Ectodermal cell (in vitro differentiated cells): ENCODE measurements at regions not wholly inside any gene's neighbourhood (a gene's known extent, or its start where the extent isn't known, plus 50 kb on each side); places are given as distances from the start of the nearest gene placed in this dataset.

Experiments used
- H3K27ac ChIP-seq: 2 replicates; pipeline ENCODE4 v1.7.0; 2013; ENCODE audit warnings: mild to moderate bottlenecking, low read depth, low read length; ENCODE audit not compliant: insufficient read depth, poor library complexity, severe bottlenecking
- H3K27me3 ChIP-seq: 2 replicates; pipeline ENCODE4 v1.7.0; 2013; ENCODE audit warnings: mild to moderate bottlenecking, low read length; ENCODE audit not compliant: insufficient read depth, control insufficient read depth, poor library complexity, severe bottlenecking
- H3K36me3 ChIP-seq: one replicate; pipeline ENCODE4 v1.7.0; 2013; ENCODE audit warnings: low read length; ENCODE audit not compliant: control insufficient read depth, insufficient read depth
- H3K4me1 ChIP-seq: one replicate; pipeline ENCODE4 v1.7.0; 2013; ENCODE audit warnings: low read length; ENCODE audit not compliant: control insufficient read depth, insufficient read depth
- H3K4me3 ChIP-seq: 2 replicates; pipeline ENCODE4 v1.7.0; 2013; ENCODE audit warnings: low read depth, low read length, control low read depth; ENCODE audit not compliant: insufficient read depth
- H3K9me3 ChIP-seq: 2 replicates; pipeline ENCODE4 v1.7.0; 2013; ENCODE audit warnings: mild to moderate bottlenecking, low read length, moderate library complexity; ENCODE audit not compliant: control insufficient read depth
- WGBS, 2 experiments: methylation state at CpG; one replicate each; pipeline ENCODE4 v1.1.7; 2013; ENCODE audit warnings: missing lambda C conversion rate in 2 of 2; 5-methylcytosine and 5-hydroxymethylcytosine counted together

GRCh38 chrX:36640232-36640631, 367.9 kb upstream of the FAM47C start:
- H3K4me1 ChIP-seq, result no peaks in the 10 kb centered on the region
- no peaks in the 10 kb centered on the region for H3K27me3 ChIP-seq
- no peaks in the 10 kb centered on the region for H3K9me3 ChIP-seq
- H3K4me3 ChIP-seq, result no peak overlapping the region
- WGBS, 2 experiments, result 62 to 75% methylated on average over 3 to 4 of the region's 4 CpGs
- H3K36me3 ChIP-seq, result no peaks in the 10 kb centered on the region
- no peak overlapping the region for H3K27ac ChIP-seq

DNA sequence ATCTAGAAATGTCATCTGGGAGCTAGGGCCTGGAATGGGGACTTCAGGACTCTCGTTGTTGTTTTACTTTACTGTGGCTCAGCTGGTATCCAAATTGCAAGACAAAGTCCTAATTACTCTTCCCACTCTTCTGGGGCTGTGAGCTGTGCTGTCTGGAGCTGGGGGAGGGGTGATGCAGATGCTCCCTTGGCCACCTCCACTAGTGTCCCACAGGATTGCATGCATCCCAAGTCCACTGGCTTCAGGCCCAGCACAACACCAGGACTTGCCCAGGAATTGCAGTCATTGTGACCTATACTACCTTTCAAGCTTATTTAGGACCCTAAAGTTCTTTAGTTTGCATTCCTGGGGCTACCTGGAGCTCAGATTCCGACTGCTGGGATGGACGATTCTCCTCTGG, 366.1 kb upstream of the FAM47C start:
- Histone ChIP-seq H3K4me1 (no peaks in the 10 kb centered on the region), H3K27me3 (no peaks in the 10 kb centered on the region), H3K27ac (no peak overlapping the region), H3K9me3 (no peaks in the 10 kb centered on the region), H3K4me3 (no peak overlapping the region), H3K36me3 (no peaks in the 10 kb centered on the region)
- 79 to 100% methylated on average over 2 to 3 of the region's 3 CpGs for WGBS, 2 experiments

DNA sequence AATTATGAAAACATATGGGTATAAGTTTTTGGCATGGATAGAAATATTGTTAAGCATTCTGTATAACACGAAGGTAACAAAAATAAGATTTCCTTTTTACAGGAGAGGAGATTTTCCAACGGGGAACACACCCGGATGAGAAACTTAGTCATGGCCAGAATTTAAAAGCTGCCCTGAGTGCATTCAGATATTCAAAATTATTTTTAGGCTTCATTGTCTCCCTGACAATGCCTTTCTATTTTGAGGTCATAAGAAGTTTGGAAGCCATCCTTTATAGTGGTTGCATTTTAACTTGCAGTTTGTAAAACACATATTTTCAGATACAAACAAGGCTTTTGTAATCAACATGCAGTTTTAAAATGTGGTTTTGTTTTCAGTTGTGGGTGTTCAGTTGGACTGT, 357.5 kb upstream of the FAM47C start:
- 83% methylated on average over 1 of the region's 3 CpGs; no CpG with 5 or more reads in 1 of the 2 experiments for WGBS, 2 experiments
- Histone ChIP-seq H3K9me3 (no peaks in the 10 kb centered on the region), H3K4me1 (no peaks in the 10 kb centered on the region)

GRCh38 chrX:36683507-36683906, 324.7 kb upstream of the FAM47C start:
- Histone ChIP-seq H3K36me3 (no peaks in the 10 kb centered on the region), H3K4me1 (no peaks in the 10 kb centered on the region), H3K27me3 (no peaks in the 10 kb centered on the region), H3K9me3 (no peaks in the 10 kb centered on the region), H3K27ac (no peak overlapping the region), H3K4me3 (no peak overlapping the region)
- whole genome bisulfite sequencing, 2 experiments, result 100% methylated on average over 1 of the region's 1 CpG

More for the DNA sequence above, 357.5 kb upstream of the FAM47C start:
- Histone ChIP-seq H3K27ac (no peak overlapping the region), H3K27me3 (no peaks in the 10 kb centered on the region), H3K36me3 (no peaks in the 10 kb centered on the region), H3K4me3 (no peak overlapping the region)

GRCh38 chrX:36684053-36684452, 324.1 kb upstream of the FAM47C start:
- no peaks in the 10 kb centered on the region for H3K36me3 ChIP-seq
- H3K9me3 ChIP-seq, result no peaks in the 10 kb centered on the region
- H3K4me3 ChIP-seq, result no peak overlapping the region
- no peaks in the 10 kb centered on the region for H3K27me3 ChIP-seq
- H3K27ac ChIP-seq, result no peak overlapping the region
- no peaks in the 10 kb centered on the region for H3K4me1 ChIP-seq

- Histone ChIP-seq H3K4me3 (no peak overlapping the region), H3K36me3 (no peaks in the 10 kb centered on the region), H3K4me1 (no peaks in the 10 kb centered on the region), H3K9me3 (no peaks in the 10 kb centered on the region), H3K27ac (no peak overlapping the region), H3K27me3 (no peaks in the 10 kb centered on the region)
- WGBS, 2 experiments, result 94 to 98% methylated on average over 3 of the region's 3 CpGs
These were observed 286.2 kb upstream of the FAM47C start for GRCh38 chrX:36721990-36722389.

GRCh38 chrX:36753602-36754001, 254.6 kb upstream of the FAM47C start:
- no peaks in the 10 kb centered on the region for H3K36me3 ChIP-seq
- no peaks in the 10 kb centered on the region for H3K4me1 ChIP-seq
- no peak overlapping the region for H3K27ac ChIP-seq
- no peaks in the 10 kb centered on the region for H3K9me3 ChIP-seq
- WGBS, 2 experiments, result 92 to 95% methylated on average over 2 of the region's 2 CpGs
- no peak overlapping the region for H3K4me3 ChIP-seq
- H3K27me3 ChIP-seq, result no peaks in the 10 kb centered on the region

GRCh38 chrX:36787752-36788151, 220.4 kb upstream of the FAM47C start:
- Histone ChIP-seq H3K4me1 (no peaks in the 10 kb centered on the region), H3K27ac (no peak overlapping the region), H3K9me3 (no peaks in the 10 kb centered on the region), H3K27me3 (no peaks in the 10 kb centered on the region), H3K36me3 (no peaks in the 10 kb centered on the region), H3K4me3 (no peak overlapping the region)
- 98 to 100% methylated on average over 1 to 2 of the region's 2 CpGs for WGBS, 2 experiments

DNA sequence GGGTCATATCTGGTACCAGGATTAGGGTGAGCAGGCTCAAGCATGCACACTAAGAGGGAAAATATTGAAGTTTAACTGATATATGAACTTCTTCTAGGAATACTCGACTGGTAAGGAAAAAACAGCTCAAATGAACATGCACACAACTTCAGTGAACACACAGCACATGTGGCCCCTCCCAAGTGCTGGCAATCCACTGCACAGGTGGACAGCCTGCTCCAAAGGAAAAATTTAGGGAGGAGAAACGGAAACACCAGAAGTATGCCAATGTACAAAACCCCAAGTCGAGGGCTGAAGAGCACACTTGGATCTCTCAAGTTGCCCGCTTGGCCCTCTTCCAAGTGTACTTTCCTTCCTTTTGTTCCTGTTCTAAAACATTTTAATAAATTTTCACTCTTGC, 205.0 kb upstream of the FAM47C start:
- no peaks in the 10 kb centered on the region for H3K9me3 ChIP-seq
- no peaks in the 10 kb centered on the region for H3K27me3 ChIP-seq
- no peak overlapping the region for H3K4me3 ChIP-seq
- H3K27ac ChIP-seq, result no peak overlapping the region
- WGBS, 2 experiments, result 93 to 94% methylated on average over 3 to 4 of the region's 4 CpGs
- no peaks in the 10 kb centered on the region for H3K36me3 ChIP-seq
- no peaks in the 10 kb centered on the region for H3K4me1 ChIP-seq

DNA sequence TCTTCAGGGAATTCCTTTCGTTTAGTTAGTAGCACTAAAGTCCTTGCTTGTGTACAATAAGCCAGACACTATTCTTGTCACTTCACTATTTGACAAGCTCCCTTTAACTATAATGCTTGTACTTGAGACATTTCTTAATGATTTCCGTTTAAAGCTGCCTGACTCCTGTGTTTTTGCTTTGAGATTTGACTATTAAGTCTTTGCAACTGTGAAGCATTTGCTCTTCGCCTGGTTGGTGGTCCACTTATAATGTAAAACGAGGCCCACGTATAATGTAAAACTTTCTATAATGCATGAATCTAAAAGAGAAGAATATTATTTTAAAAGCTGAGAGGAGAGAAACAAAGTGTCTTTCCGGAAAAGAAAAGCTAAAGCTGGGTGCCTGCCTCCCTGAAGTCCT, 204.1 kb upstream of the FAM47C start:
- WGBS, 2 experiments, result 83 to 92% methylated on average over 4 of the region's 6 CpGs
- Histone ChIP-seq H3K27ac (no peak overlapping the region), H3K36me3 (no peaks in the 10 kb centered on the region), H3K27me3 (no peaks in the 10 kb centered on the region), H3K9me3 (no peaks in the 10 kb centered on the region), H3K4me3 (no peak overlapping the region), H3K4me1 (no peaks in the 10 kb centered on the region)

DNA sequence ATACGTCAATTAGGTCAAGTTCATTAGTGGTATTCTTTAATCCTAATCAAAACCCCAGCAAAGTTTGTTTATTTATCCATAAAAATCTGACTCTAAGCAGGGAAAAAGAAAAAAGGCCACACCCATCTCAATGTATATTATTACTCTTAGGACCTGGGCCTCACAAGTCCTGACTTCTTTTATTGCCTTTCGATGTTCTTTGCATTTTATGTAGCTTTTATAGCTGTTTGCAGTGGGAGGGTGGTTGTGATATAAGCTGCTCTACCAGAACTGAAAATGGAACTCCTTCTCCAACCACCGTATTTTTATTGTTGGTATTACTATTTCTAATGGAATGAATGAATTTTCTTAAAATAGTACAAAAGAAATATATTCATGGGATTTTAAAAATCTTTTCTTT, 163.3 kb upstream of the FAM47C start:
- H3K4me3 ChIP-seq, result no peak overlapping the region
- H3K4me1 ChIP-seq, result no peaks in the 10 kb centered on the region
- H3K27ac ChIP-seq, result no peak overlapping the region
- H3K9me3 ChIP-seq, result no peaks in the 10 kb centered on the region
- H3K36me3 ChIP-seq, result no peaks in the 10 kb centered on the region
- no peaks in the 10 kb centered on the region for H3K27me3 ChIP-seq
- no CpG with 5 or more reads among the region's 3 CpGs for WGBS, 2 experiments
